ENCODE measurements at regions not wholly inside any gene's neighbourhood (a gene's known extent, or its start where the extent isn't known, plus 50 kb on each side); places are given as distances from the start of the nearest gene placed in this dataset.

- no peak for DNase-seq (ENCODE audit: low read depth)
- no peak overlapping the region for H3K4me3 ChIP-seq (ENCODE audit: low read length)
- TF ChIP-seq, protein P1, sequence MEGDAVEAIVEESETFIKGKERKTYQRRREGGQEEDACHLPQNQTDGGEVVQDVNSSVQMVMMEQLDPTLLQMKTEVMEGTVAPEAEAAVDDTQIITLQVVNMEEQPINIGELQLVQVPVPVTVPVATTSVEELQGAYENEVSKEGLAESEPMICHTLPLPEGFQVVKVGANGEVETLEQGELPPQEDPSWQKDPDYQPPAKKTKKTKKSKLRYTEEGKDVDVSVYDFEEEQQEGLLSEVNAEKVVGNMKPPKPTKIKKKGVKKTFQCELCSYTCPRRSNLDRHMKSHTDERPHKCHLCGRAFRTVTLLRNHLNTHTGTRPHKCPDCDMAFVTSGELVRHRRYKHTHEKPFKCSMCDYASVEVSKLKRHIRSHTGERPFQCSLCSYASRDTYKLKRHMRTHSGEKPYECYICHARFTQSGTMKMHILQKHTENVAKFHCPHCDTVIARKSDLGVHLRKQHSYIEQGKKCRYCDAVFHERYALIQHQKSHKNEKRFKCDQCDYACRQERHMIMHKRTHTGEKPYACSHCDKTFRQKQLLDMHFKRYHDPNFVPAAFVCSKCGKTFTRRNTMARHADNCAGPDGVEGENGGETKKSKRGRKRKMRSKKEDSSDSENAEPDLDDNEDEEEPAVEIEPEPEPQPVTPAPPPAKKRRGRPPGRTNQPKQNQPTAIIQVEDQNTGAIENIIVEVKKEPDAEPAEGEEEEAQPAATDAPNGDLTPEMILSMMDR (IDR thresholded peaks at IDR 0.05; ENCODE audit: insufficient read depth, low read depth, low read length, missing control alignments) = no peak
Measured at GRCh38 chr3:132378-132777, 64.2 kb upstream of the CHL1 start.

- TF ChIP-seq, protein P1 (IDR thresholded peaks at IDR 0.05; ENCODE audit: insufficient read depth, low read depth, low read length, missing control alignments) = no peak
- DNase-seq (ENCODE audit: low read depth) = no peak
- H3K4me3 ChIP-seq (ENCODE audit: low read length) = no peak overlapping the region
Measured at GRCh38 chr3:132904-133303, 63.7 kb upstream of the CHL1 start.

- DNase-seq (ENCODE audit: low read depth) = no peak
- TF ChIP-seq, protein P1 (IDR thresholded peaks at IDR 0.05; ENCODE audit: insufficient read depth, low read depth, low read length, missing control alignments) = no peak
- H3K4me3 ChIP-seq (ENCODE audit: low read length) = no peak overlapping the region
Measured at GRCh38 chr3:140748-141330, 55.7 kb upstream of the CHL1 start.
